KMS-11 (cell line): ENCODE measurements at regions not wholly inside any gene's neighbourhood (a gene's known extent, or its start where the extent isn't known, plus 50 kb on each side); places are given as distances from the start of the nearest gene placed in this dataset.

Source experiments
- H2AFZ ChIP-seq: fragments of 200-600 bp; sonication (generic); 2 replicates; pipeline ENCODE4 v1.6.1; 2016; ENCODE audit warnings: antibody characterized with exemption, mixed run types, low read depth
- H3K27ac ChIP-seq: fragments of 200-600 bp; sonication (generic); 2 replicates; pipeline ENCODE4 v1.6.1; 2016; ENCODE audit warnings: mild to moderate bottlenecking, mixed run types
- H3K27me3 ChIP-seq: fragments of 200-600 bp; sonication (generic); 2 replicates; pipeline ENCODE4 v1.6.1; 2017; ENCODE audit warnings: mild to moderate bottlenecking, low read depth, mixed run types, moderate library complexity; ENCODE audit not compliant: insufficient read depth
- H3K36me3 ChIP-seq: fragments of 200-600 bp; sonication (generic); 2 replicates; pipeline ENCODE4 v1.6.1; 2017; ENCODE audit warnings: mild to moderate bottlenecking, mixed run types; ENCODE audit not compliant: insufficient read depth
- H3K4me1 ChIP-seq: fragments of 200-600 bp; sonication (generic); 2 replicates; pipeline ENCODE4 v1.6.1; 2016; ENCODE audit warnings: mild to moderate bottlenecking, low read depth, mixed run types; ENCODE audit not compliant: poor library complexity, severe bottlenecking
- H3K4me2 ChIP-seq: fragments of 200-600 bp; sonication (generic); 2 replicates; pipeline ENCODE4 v1.7.0; 2016; ENCODE audit warnings: mild to moderate bottlenecking, mixed run types
- H3K4me3 ChIP-seq: fragments of 200-600 bp; sonication (generic); IDR thresholded peaks from 2 replicates; pipeline ENCODE4 v1.6.1; 2017; ENCODE audit warnings: low read depth, low read length, mixed read lengths; ENCODE audit not compliant: insufficient read depth
- H3K79me2 ChIP-seq: fragments of 200-600 bp; sonication (generic); 2 replicates; pipeline ENCODE4 v1.6.1; 2016; ENCODE audit warnings: low read depth, mixed run types; ENCODE audit not compliant: insufficient read depth
- H3K9ac ChIP-seq: fragments of 200-600 bp; sonication (generic); 2 replicates; pipeline ENCODE4 v1.6.1; 2016; ENCODE audit warnings: mild to moderate bottlenecking, mixed run types
- H4K20me1 ChIP-seq: fragments of 200-600 bp; sonication (generic); 2 replicates; pipeline ENCODE4 v1.6.1; 2016; ENCODE audit warnings: mild to moderate bottlenecking, mixed run types; ENCODE audit not compliant: insufficient read depth
- TF ChIP-seq, protein P1 (sequence below): fragments of 200-600 bp; sonication (generic); conservative IDR thresholded peaks from 2 replicates; pipeline ENCODE4 v1.6.1; 2017; ENCODE audit warnings: low read depth, mild to moderate bottlenecking, antibody characterized with exemption, low read length, moderate library complexity, mixed read lengths

DNA sequence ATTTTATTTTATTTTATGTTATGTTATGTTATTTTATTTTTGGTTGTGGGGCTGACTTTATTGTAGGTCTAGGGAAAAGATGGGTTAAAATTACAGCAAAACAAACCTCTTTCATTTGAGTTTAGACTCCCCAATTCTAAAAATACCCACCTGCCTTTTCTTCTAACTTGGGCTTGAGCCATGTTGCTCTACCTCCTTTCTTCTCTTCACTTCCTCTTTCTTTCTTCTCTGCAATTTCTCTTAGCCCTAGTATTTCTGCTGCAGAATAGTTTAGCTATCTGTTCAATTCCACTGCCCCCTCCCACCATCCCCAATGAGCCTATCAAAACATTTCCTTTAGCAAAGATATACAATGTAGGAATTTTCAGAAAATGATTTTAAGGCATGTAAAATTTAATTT is 653.3 kb downstream of the ARAP2 start:
- Histone ChIP-seq H4K20me1 (no peaks in the 10 kb centered on the region), H3K36me3 (no peaks in the 10 kb centered on the region), H3K4me3 (no peak overlapping the region), H3K27ac (no peak overlapping the region), H2AFZ (no peak overlapping the region), H3K9ac (no peak overlapping the region), H3K27me3 (no peaks in the 10 kb centered on the region), H3K4me2 (no peak overlapping the region), H3K79me2 (no peaks in the 10 kb centered on the region), H3K4me1 (no peaks in the 10 kb centered on the region)
- TF ChIP-seq, protein P1, sequence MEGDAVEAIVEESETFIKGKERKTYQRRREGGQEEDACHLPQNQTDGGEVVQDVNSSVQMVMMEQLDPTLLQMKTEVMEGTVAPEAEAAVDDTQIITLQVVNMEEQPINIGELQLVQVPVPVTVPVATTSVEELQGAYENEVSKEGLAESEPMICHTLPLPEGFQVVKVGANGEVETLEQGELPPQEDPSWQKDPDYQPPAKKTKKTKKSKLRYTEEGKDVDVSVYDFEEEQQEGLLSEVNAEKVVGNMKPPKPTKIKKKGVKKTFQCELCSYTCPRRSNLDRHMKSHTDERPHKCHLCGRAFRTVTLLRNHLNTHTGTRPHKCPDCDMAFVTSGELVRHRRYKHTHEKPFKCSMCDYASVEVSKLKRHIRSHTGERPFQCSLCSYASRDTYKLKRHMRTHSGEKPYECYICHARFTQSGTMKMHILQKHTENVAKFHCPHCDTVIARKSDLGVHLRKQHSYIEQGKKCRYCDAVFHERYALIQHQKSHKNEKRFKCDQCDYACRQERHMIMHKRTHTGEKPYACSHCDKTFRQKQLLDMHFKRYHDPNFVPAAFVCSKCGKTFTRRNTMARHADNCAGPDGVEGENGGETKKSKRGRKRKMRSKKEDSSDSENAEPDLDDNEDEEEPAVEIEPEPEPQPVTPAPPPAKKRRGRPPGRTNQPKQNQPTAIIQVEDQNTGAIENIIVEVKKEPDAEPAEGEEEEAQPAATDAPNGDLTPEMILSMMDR, result no peak

DNA sequence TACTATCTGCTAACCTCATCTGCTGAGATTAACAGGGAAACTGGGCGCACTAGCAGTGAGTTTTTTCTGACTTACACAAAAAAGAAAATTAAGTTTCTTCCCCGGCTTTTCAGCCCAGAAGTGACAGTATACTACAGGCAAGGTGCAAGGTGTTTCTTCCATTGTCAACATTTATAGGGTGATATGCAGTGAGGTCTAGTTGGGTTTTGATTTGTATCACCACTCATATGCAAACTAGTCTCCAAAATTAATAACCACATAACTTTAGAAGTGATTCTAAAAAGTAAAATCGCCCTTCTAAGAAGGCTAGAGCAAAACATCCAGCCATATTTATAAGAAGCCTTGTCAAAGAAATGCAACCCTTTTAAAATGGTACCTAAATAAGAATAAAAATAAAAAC is 640.1 kb downstream of the ARAP2 start:
- Histone ChIP-seq H2AFZ (no peak overlapping the region), H3K27ac (no peak overlapping the region), H3K36me3 (no peaks in the 10 kb centered on the region), H3K4me3 (no peak overlapping the region), H3K4me2 (no peak overlapping the region), H3K9ac (no peak overlapping the region), H4K20me1 (no peaks in the 10 kb centered on the region), H3K27me3 (no peaks in the 10 kb centered on the region), H3K79me2 (no peaks in the 10 kb centered on the region), H3K4me1 (no peaks in the 10 kb centered on the region)
- TF ChIP-seq, protein P1, result no peak

DNA sequence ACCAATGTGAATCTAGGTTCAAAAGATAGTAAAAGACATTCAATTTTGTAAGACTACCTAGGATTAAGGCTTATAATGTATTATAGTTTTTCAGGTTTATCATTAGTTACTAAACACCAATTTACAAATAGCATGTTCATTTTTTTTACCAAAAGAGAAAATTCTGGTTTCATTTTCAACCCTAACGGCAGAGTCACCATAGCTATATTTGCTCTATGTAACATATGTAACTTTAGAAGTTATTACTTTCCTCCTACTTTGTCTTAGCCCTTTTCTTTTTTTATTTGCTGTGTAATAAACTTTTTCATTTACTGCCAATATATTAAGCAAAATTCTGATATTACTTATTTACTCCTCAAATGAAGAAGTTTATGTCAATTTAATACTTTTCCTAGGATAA is 639.6 kb downstream of the ARAP2 start:
- Histone ChIP-seq H4K20me1 (no peaks in the 10 kb centered on the region), H3K36me3 (no peaks in the 10 kb centered on the region), H3K4me1 (no peaks in the 10 kb centered on the region), H3K9ac (no peak overlapping the region), H2AFZ (no peak overlapping the region), H3K4me2 (no peak overlapping the region), H3K27me3 (no peaks in the 10 kb centered on the region), H3K79me2 (no peaks in the 10 kb centered on the region), H3K4me3 (no peak overlapping the region), H3K27ac (no peak overlapping the region)
- TF ChIP-seq, protein P1, result no peak

DNA sequence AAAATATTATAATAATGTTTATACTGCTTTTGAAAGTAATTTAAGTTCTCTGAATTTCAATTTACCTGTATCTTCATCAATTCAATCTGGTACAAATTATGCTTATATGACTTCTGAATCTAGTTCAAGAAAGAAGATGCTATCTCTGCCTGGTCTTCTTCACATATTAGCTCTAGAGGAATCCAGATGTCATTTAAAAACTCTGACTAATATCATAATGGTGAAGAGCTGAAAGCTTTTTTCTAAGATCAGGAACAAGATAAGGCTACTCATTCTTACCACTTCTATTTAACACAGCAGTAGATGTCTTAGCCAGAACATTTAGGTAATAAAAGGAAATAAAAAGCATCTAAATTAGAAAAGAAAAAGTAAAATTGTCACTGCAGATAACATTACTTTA is 636.1 kb downstream of the ARAP2 start:
- Histone ChIP-seq H3K9ac (no peak overlapping the region), H3K79me2 (no peaks in the 10 kb centered on the region), H3K27ac (no peak overlapping the region), H3K4me1 (no peaks in the 10 kb centered on the region), H2AFZ (no peak overlapping the region), H3K4me2 (no peak overlapping the region), H3K36me3 (no peaks in the 10 kb centered on the region), H3K4me3 (no peak overlapping the region), H3K27me3 (no peaks in the 10 kb centered on the region), H4K20me1 (no peaks in the 10 kb centered on the region)
- TF ChIP-seq, protein P1, result no peak

DNA sequence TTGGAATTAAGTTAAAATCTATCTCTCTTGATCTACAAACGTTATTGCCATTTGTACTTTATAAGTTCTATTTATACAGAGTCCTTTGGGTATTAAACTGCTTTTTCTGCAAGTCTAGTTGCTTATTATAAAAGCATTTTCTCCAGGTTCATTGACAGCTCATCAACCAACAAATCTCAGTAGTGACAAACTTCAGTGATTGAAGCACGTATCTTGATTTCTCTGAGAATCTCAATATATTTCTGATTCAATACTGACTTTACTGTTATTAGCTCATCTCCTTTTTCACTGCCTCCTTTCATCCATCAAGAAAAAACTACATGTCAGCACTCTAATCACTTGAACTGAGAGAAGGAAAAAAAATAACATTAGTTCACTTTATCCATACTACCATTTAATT is 630.2 kb downstream of the ARAP2 start:
- Histone ChIP-seq H3K36me3 (no peaks in the 10 kb centered on the region), H3K79me2 (no peaks in the 10 kb centered on the region), H3K27me3 (no peaks in the 10 kb centered on the region), H2AFZ (no peak overlapping the region), H3K4me2 (no peak overlapping the region), H4K20me1 (no peaks in the 10 kb centered on the region), H3K27ac (no peak overlapping the region), H3K4me3 (no peak overlapping the region), H3K4me1 (no peaks in the 10 kb centered on the region), H3K9ac (no peak overlapping the region)
- TF ChIP-seq, protein P1, result no peak
